ENCODE measurements at regions not wholly inside any gene's neighbourhood (a gene's known extent, or its start where the extent isn't known, plus 50 kb on each side); places are given as distances from the start of the nearest gene placed in this dataset.

GRCh38 chr9:24738421-24738961 lies 192.8 kb upstream of the IZUMO3 start:
- TF ChIP-seq CTCF (IDR thresholded peaks at IDR 0.05; ENCODE audit: insufficient read depth, low read length, missing control alignments): no peak
- ChIA-PET CTCF (no interaction called here), POLR2A (no interaction called here)
- H3K4me3 ChIP-seq (ENCODE audit: low read depth, low read length): no peak overlapping the region
- DNase-seq (ENCODE audit: low read depth, low spot score): no peak

GRCh38 chr9:24731754-24732153 lies 186.1 kb upstream of the IZUMO3 start:
- CTCF ChIA-PET: no interaction called here
- no peak overlapping the region for H3K4me3 ChIP-seq (ENCODE audit: low read depth, low read length)
- POLR2A ChIA-PET: interaction anchor here (0.7 kb wide), 1 partner anchor 1889 kb away, joined by 3 read pairs; no protein-coding TSS in a partner anchor
- no peak for DNase-seq (ENCODE audit: low read depth, low spot score)
- no peak for TF ChIP-seq CTCF (IDR thresholded peaks at IDR 0.05; ENCODE audit: insufficient read depth, low read length, missing control alignments)

- ChIA-PET POLR2A (no interaction called here), CTCF (no interaction called here)
- no peak overlapping the region for H3K4me3 ChIP-seq (ENCODE audit: low read depth, low read length)
- DNase-seq (ENCODE audit: low read depth, low spot score): no peak
- no peak for TF ChIP-seq CTCF (IDR thresholded peaks at IDR 0.05; ENCODE audit: insufficient read depth, low read length, missing control alignments)
Observed at GRCh38 chr9:24721621-24722020, 175.9 kb upstream of the IZUMO3 start.

- DNase-seq (ENCODE audit: low read depth, low spot score): no peak
- ChIA-PET CTCF (no interaction called here), POLR2A (no interaction called here)
- TF ChIP-seq CTCF (IDR thresholded peaks at IDR 0.05; ENCODE audit: insufficient read depth, low read length, missing control alignments): no peak
- H3K4me3 ChIP-seq (ENCODE audit: low read depth, low read length): no peak overlapping the region
Observed at GRCh38 chr9:24712206-24712605, 166.5 kb upstream of the IZUMO3 start.

- ChIA-PET CTCF (no interaction called here), POLR2A (no interaction called here)
- H3K4me3 ChIP-seq (ENCODE audit: low read depth, low read length): no peak overlapping the region
- no peak for TF ChIP-seq CTCF (IDR thresholded peaks at IDR 0.05; ENCODE audit: insufficient read depth, low read length, missing control alignments)
- DNase-seq (ENCODE audit: low read depth, low spot score): no peak
Observed at GRCh38 chr9:24708814-24709213, 163.1 kb upstream of the IZUMO3 start.

GRCh38 chr9:24698881-24699518 lies 153.3 kb upstream of the IZUMO3 start:
- ChIA-PET POLR2A (no interaction called here), CTCF (no interaction called here)
- no peak overlapping the region for H3K4me3 ChIP-seq (ENCODE audit: low read depth, low read length)
- DNase-seq (ENCODE audit: low read depth, low spot score): no peak
- no peak for TF ChIP-seq CTCF (IDR thresholded peaks at IDR 0.05; ENCODE audit: insufficient read depth, low read length, missing control alignments)
